Ureter (tissue), 1 donor: ENCODE measurements at regions not wholly inside any gene's neighbourhood (a gene's known extent, or its start where the extent isn't known, plus 50 kb on each side); places are given as distances from the start of the nearest gene placed in this dataset.
"Not testable (repeated sequence)": the region's sequence is repeated elsewhere in the genome, so short reads cannot be mapped to it uniquely, and the experiment has no call there.

ENCODE experiments used
- DNase-seq: peaks from one replicate; pipeline ENCODE4 v3.0.0-alpha.2; 2020; ENCODE audit warnings: low spot score
- donor health status: DM: yes; HTN: yes; CAD: no.

- no peak for DNase-seq
Measured at GRCh38 chr16:63512910-63513309, 1476.7 kb upstream of the CDH8 start.

DNA sequence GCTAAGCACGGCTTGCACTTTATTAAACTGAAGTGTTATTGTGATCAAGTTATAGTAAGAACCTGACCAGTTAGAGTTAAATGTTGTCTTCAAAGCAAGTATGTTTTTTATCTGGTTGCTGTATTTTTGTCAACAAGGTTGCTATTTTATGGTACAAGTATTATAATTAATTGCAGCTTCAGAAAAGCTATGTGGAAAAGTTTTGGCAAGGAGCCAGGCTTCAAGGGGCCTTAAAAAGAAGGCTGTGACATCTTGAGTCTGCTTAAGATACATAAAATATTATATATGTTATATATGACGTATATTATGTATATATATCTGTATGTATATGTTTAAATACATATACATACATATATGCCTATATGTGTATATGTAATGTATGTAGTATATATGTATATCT, 1461.2 kb upstream of the CDH8 start:
- DNase-seq = no peak

GRCh38 chr16:63496282-63496681, 1460.0 kb upstream of the CDH8 start:
- no peak for DNase-seq

- DNase-seq = no peak
Measured at GRCh38 chr16:63488955-63489354, 1452.7 kb upstream of the CDH8 start.

- DNase-seq = no peak
Measured at GRCh38 chr16:63481060-63481459, 1444.8 kb upstream of the CDH8 start.

DNA sequence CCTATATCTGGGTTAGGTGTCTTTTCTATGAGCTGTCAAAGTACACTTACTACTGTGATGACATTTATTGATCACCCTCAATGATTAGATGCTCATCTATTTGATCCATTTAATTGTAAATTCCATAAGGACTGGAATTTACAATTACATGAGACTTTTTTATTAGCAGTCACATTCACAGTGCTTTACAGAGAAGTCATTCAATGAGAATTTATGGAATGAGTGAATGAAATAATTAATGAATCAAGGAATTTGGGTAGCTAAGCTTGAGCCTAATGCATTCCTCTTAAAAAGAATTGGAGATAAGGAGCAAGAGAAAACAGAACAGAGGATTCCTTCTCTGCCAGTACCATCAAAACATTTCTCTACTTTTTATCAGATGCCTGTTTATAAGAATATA, 1437.5 kb upstream of the CDH8 start:
- no peak for DNase-seq

DNA sequence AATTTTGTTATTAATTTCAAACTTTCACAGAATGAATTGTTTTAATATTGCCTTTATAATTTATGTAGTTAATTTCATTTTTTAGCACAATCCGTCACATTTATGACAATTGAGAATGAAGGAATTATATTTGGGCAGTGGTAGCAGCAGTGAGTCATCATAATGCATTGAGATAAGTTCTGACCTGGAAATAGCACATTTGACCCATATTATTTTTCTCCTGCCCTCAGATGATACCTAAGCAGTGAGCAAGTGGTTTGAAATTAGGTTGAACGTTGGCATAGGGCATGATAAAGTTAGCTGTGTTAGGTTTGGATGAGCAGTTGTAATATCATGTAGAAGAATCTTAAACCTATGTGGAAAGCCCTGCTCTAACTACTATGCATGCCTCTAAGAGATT, 1431.3 kb upstream of the CDH8 start:
- DNase-seq = no peak

DNA sequence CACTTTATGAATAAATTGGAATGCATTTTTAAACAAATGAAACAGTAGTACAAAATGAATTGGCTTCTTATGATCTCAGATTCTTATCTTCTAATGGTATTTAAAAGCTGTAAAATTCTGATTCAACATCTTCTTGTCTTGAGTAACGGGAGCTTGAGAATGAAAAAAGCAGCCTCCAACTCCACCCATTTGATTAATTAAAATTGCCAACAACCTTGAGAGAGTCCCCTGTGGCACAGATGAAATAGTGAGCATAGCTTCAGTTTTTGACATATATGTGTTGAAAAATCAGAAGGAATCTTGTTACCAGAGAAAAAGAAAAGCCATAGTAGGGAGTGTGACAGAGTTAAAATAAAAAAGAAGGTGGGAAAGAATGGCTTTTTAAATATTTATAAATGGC, 1426.1 kb upstream of the CDH8 start:
- no peak for DNase-seq

- peak; percentile 42 for DNase-seq
Measured at GRCh38 chr16:63461248-63461841, 1425.1 kb upstream of the CDH8 start.

DNA sequence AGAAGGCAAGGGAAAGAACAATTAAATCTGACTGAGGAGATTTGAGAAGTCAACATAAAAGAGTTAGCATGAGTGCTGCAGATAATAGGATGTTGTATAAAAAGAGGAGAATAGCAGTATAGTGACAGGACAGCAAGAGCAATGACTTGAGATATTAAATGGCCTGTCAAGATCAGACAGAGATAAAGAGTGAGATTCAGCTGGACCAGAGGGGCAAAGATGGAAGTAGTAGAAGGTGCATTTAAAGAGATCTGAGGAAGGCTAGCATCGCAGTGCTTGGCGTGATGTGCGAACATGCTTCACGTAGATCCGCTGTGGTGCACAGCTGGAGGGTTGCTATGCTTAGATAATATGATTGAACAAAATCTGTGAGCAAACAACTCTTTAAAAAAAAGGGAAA, 1422.6 kb upstream of the CDH8 start:
- DNase-seq = no peak

GRCh38 chr16:63457869-63458268, 1421.6 kb upstream of the CDH8 start:
- DNase-seq = no peak

DNA sequence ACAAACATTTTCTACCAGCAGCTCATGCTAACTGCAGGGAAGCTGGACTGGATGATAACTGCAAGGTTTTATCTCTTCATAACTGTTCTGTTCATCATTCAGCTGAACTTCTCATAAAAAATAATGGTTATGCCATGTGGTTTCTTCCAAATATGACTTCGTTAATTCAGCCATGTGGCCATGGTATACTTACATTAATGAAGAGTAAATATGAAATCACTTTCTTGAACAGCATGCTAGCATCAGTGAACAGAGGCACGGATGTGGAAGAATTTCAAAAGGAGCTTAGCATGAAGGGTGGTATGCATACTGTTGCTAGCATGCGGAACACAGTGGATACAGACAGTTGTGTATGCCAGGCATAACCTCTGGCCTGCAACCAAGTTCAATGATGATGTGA, 1417.0 kb upstream of the CDH8 start:
- DNase-seq = no peak

- no peak for DNase-seq
Measured at GRCh38 chr16:63447121-63447520, 1410.9 kb upstream of the CDH8 start.

- no peak for DNase-seq
Measured at GRCh38 chr16:63442246-63442645, 1406.0 kb upstream of the CDH8 start.

- DNase-seq = no peak
Measured at GRCh38 chr16:63426275-63426870, 1390.1 kb upstream of the CDH8 start.

DNA sequence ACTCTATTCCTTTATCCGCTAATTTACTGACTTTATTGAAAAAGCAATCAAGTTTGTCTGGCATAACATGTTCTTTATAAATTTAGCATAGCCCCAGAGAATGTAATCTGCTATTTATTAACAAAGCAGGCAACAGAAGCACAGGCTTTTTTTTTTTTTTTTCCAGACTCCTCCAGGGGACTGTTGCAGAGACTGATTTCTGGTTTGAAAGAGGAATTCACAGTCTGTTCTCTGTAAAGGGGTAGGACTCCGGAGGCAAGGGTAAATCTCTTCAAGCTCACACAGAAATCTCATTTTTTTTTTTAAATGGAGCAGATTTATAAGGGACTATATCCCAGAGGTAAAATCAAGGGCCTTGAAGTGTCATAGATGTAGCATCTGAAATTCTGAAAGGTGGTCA, 1386.5 kb upstream of the CDH8 start:
- DNase-seq = no peak

DNA sequence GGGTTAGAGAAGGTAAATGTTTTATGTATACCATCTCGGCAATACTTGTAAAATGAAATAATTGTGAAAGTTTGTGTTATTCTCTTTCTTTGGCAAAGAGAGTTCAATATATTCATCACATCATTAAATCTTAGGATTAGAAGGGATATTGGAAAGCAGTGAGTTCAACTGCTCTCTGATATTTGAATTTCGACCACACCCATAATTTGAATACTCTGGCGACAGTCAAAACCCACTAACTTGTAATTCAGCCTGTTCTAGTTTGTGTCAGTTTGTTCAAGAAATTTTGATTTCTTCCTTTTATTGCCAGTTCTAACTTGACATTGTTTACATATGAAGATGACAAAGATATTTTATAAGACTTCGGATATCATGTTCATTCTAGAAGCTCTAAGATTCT, 1380.5 kb upstream of the CDH8 start:
- no peak for DNase-seq

DNA sequence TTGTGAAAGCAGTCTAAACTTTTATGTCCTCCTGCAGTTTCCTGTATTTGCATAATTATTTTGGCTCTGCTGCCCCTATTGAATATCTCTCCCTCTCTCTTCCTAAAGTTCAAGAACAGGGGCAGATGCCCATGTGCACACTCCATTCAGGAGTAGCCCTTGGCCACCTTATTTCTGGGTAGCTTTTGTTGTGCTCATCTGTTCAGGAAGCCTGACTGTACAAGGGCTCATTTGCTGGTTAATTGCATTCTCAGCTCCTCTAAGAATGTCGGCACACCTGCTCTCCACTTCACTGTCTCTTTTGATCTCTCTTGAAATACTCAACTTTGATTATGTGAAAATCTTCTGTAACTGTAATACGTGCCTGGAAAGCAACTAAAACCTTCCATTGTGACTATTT, 1378.8 kb upstream of the CDH8 start:
- DNase-seq = no peak

GRCh38 chr16:63410594-63410993, 1374.4 kb upstream of the CDH8 start:
- no peak for DNase-seq

DNA sequence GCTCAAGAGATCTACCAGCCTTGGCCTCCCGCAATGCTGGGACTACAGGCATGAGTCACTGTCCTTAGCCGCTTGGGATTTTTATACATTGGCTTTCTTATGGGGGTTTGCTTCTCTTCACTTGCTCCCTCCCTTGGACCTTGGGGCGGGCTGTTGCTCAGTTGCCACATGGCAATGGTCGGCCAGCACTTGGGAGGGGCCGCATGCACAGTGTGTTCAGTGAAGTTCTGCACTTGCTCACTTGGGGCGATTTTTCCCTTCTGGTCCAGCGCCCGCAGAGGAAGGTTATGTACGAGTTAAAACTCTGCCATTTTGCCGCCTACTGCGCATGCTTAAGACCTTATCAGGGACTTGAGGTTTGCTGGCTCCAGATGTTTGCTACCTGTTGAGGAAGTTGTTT, 1367.6 kb upstream of the CDH8 start:
- no peak for DNase-seq

GRCh38 chr16:63388277-63388676, 1352.0 kb upstream of the CDH8 start:
- DNase-seq = not testable (repeated sequence)

DNA sequence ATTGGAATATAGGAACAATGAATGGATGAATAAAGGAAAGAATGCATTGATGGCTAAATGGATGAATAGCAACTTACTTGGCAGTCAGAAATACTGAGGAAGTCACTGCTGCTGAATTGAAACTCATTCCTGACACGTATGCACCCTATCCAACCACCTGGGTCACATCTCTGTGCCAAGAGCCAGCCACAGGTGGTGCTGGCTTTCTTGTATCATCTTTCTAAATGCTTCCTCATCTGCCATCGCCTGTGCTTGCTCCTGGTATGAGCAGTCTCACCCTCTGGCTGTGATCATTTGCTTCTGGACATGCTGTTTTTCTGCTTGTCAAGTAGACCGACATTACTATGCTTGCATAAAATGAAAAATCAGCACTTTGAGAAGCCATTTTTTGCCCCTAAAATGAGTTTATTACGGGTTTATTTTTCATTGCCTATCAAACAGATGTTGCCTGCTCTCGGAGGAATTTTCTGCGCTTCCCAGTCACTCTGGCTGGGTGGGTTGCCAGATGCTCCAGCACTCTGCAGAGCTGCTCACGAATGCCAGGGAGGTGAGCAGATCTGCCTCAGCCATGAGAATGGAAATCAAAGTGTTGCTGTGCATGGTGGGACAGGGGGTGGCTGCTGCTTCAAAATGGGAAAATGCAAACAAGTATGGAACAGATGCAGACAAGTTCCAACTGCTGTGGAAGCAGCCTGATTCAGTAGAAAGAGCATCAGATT, 1349.6 kb upstream of the CDH8 start:
- DNase-seq = no peak

DNA sequence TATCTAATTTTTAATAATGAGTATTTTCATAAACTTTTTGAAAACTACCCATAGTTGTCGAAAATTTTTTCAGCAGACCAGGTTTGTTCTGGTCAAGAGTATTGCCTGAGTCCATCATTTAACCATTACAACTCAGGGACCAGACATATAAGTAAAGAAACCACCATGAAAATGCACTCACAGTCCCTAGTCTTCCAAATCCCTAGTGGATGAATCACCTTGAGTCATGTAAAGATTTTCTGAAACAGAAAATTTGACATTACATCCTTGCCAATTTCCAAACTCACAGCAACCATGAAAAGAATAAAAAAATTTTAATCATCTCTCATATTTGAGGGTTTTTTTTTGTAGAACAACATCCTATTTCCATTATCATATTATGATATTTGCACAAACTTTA, 1337.5 kb upstream of the CDH8 start:
- no peak for DNase-seq

DNA sequence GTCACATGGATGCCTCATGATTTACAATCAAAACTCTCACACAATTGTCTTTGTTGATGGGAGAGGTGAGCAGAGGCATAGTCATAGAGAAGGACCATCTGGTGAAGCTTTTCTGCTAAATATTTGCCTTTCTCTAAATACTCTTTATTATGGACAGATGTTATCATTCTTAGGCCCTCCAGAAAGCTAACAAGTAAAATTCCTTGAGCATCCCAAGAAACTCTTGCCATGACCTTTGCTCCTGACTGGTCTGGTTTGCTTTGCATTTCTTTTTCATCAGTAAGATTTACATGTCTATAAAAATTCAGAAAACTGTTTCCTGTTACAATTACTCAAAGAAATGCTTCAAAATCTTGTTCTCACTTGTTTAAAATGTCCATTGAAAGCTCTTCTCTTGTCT, 1336.6 kb upstream of the CDH8 start:
- no peak for DNase-seq
